ENCODE measurements at regions not wholly inside any gene's neighbourhood (a gene's known extent, or its start where the extent isn't known, plus 50 kb on each side); places are given as distances from the start of the nearest gene placed in this dataset.
A peak's percentile ranks its signal among the peaks of the same experiment; 100 is the strongest.

- DNase-seq (ENCODE audit: low spot score) = no peak
Observed at GRCh38 chr2:62369541-62370202, 136.3 kb downstream of the TMEM17 start.

GRCh38 chr2:62364791-62365528 is 141.0 kb downstream of the TMEM17 start:
- no peak for DNase-seq (ENCODE audit: low spot score)

GRCh38 chr2:62363166-62363565 is 142.8 kb downstream of the TMEM17 start:
- no peak for DNase-seq (ENCODE audit: low spot score)

- DNase-seq (ENCODE audit: low spot score) = no peak
Observed at GRCh38 chr2:62362561-62362960, 143.4 kb downstream of the TMEM17 start.

GRCh38 chr2:62361964-62362363 is 144.0 kb downstream of the TMEM17 start:
- no peak for DNase-seq (ENCODE audit: low spot score)

GRCh38 chr2:62354771-62355561 is 151.0 kb downstream of the TMEM17 start:
- no peak for DNase-seq (ENCODE audit: low spot score)

GRCh38 chr2:62352031-62352430 is 154.0 kb downstream of the TMEM17 start:
- no peak for DNase-seq (ENCODE audit: low spot score)

GRCh38 chr2:62349788-62350187 is 153.9 kb downstream of the B3GNT2 start:
- no peak for DNase-seq (ENCODE audit: low spot score)

- no peak for DNase-seq (ENCODE audit: low spot score)
Observed at GRCh38 chr2:62348700-62349099, 152.8 kb downstream of the B3GNT2 start.

GRCh38 chr2:62347563-62348270 is 151.8 kb downstream of the B3GNT2 start:
- no peak for DNase-seq (ENCODE audit: low spot score)

GRCh38 chr2:62344472-62344871 is 148.6 kb downstream of the B3GNT2 start:
- DNase-seq (ENCODE audit: low spot score) = peak; percentile 22

GRCh38 chr2:62343636-62344337 is 147.9 kb downstream of the B3GNT2 start:
- no peak for DNase-seq (ENCODE audit: low spot score)

GRCh38 chr2:62343206-62343605 is 147.3 kb downstream of the B3GNT2 start:
- DNase-seq (ENCODE audit: low spot score) = no peak

- DNase-seq (ENCODE audit: low spot score) = no peak
Observed at GRCh38 chr2:62340994-62341484, 145.1 kb downstream of the B3GNT2 start.

GRCh38 chr2:62339837-62340236 is 143.9 kb downstream of the B3GNT2 start:
- no peak for DNase-seq (ENCODE audit: low spot score)

- DNase-seq (ENCODE audit: low spot score) = no peak
Observed at GRCh38 chr2:62339413-62339812, 143.5 kb downstream of the B3GNT2 start.

GRCh38 chr2:62338111-62338510 is 142.2 kb downstream of the B3GNT2 start:
- no peak for DNase-seq (ENCODE audit: low spot score)

- DNase-seq (ENCODE audit: low spot score) = no peak
Observed at GRCh38 chr2:62337403-62337802, 141.5 kb downstream of the B3GNT2 start.

GRCh38 chr2:62335612-62336011 is 139.7 kb downstream of the B3GNT2 start:
- DNase-seq (ENCODE audit: low spot score) = no peak

GRCh38 chr2:62334440-62335058 is 138.6 kb downstream of the B3GNT2 start:
- no peak for DNase-seq (ENCODE audit: low spot score)

- no peak for DNase-seq (ENCODE audit: low spot score)
Observed at GRCh38 chr2:62334009-62334408, 138.1 kb downstream of the B3GNT2 start.

Measured in activated CD4-positive, alpha-beta T cell treated with anti-CD3 and anti-CD28 coated beads, Interleukin-2, Interleukin-4, amounts not matched to agents 100 ng/mL and 50 ng/mL, durations not matched to agents 16 hours and 8 hours (primary cell).